ENCODE measurements at regions not wholly inside any gene's neighbourhood (a gene's known extent, or its start where the extent isn't known, plus 50 kb on each side); places are given as distances from the start of the nearest gene placed in this dataset.

GRCh38 chr9:89955626-89956025, 350.8 kb downstream of the GADD45G start:
- TF ChIP-seq, protein P1, sequence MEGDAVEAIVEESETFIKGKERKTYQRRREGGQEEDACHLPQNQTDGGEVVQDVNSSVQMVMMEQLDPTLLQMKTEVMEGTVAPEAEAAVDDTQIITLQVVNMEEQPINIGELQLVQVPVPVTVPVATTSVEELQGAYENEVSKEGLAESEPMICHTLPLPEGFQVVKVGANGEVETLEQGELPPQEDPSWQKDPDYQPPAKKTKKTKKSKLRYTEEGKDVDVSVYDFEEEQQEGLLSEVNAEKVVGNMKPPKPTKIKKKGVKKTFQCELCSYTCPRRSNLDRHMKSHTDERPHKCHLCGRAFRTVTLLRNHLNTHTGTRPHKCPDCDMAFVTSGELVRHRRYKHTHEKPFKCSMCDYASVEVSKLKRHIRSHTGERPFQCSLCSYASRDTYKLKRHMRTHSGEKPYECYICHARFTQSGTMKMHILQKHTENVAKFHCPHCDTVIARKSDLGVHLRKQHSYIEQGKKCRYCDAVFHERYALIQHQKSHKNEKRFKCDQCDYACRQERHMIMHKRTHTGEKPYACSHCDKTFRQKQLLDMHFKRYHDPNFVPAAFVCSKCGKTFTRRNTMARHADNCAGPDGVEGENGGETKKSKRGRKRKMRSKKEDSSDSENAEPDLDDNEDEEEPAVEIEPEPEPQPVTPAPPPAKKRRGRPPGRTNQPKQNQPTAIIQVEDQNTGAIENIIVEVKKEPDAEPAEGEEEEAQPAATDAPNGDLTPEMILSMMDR (IDR thresholded peaks at IDR 0.05): no peak
- TF ChIP-seq POLR2A (IDR thresholded peaks at IDR 0.05): no peak
- no peak for TF ChIP-seq POLR2AphosphoS5 (IDR thresholded peaks at IDR 0.05)
